Esophagus muscularis mucosa (tissue), 4 donors: ENCODE measurements at regions not wholly inside any gene's neighbourhood (a gene's known extent, or its start where the extent isn't known, plus 50 kb on each side); places are given as distances from the start of the nearest gene placed in this dataset.

Source experiments
- DNase-seq: peaks from one replicate; pipeline ENCODE4 v3.0.0-alpha.2; 2017; ENCODE audit errors: extremely low spot score
- H3K27ac ChIP-seq, 4 donors: fragments of 200-600 bp; sonication (generic); replicated peaks in 1 of 4; 1 replicate in 3 of 4; 2 replicates in 1 of 4; pipeline ENCODE4 v1.5.1; 2016 to 2019; ENCODE audit warnings: mild to moderate bottlenecking in 1 of 4
- H3K27me3 ChIP-seq, 4 donors: fragments of 200-600 bp; sonication (generic); one replicate each; pipeline versions ENCODE4 v1.5.1 to v1.6.0; 2016 to 2019
- H3K36me3 ChIP-seq, 4 donors: fragments of 200-600 bp; sonication (generic); one replicate each; pipeline ENCODE4 v1.5.1; 2016 to 2019
- H3K4me1 ChIP-seq, 4 donors: fragments of 200-600 bp; sonication (generic); one replicate each; pipeline ENCODE4 v1.5.1; 2016 to 2019
- H3K4me3 ChIP-seq, 4 donors: fragments of 200-600 bp; sonication (generic); 1 replicate in 2 of 4; 2 replicates in 2 of 4; pipeline ENCODE4 v1.5.1; 2016 to 2019; ENCODE audit warnings: mild to moderate bottlenecking in 4 of 4, moderate library complexity in 1 of 4
- H3K9me3 ChIP-seq, 4 donors: fragments of 200-600 bp; sonication (generic); 1 replicate in 3 of 4; 2 replicates in 1 of 4; pipeline ENCODE4 v1.5.1; 2016 to 2019
- CTCF ChIP-seq, 3 experiments: fragments of 200-600 bp in 2 of 3; fragments of 450-650 bp in 1 of 3; sonication (generic) in 2 of 3; IDR thresholded peaks; one replicate each; pipeline ENCODE4 v1.5.1; 2017 to 2019; ENCODE audit warnings: antibody characterized with exemption in 3 of 3, mild to moderate bottlenecking in 2 of 3, moderate library complexity in 1 of 3
- EP300 ChIP-seq: sonication (generic); formaldehyde crosslinking; IDR thresholded peaks from one replicate; pipeline ENCODE4 v1.6.1; 2017; ENCODE audit warnings: antibody characterized with exemption
- POLR2A ChIP-seq: fragments of 450-650 bp; IDR thresholded peaks from one replicate; pipeline ENCODE4 v1.6.1; 2017; ENCODE audit warnings: antibody characterized with exemption, moderate library complexity, mild to moderate bottlenecking, low read depth
- POLR2AphosphoS5 ChIP-seq, 2 donors: sonication (generic); formaldehyde crosslinking; IDR thresholded peaks; one replicate each; pipeline ENCODE4 v1.6.1; 2017; ENCODE audit warnings: antibody characterized with exemption in 2 of 2
- WGBS: methylation state at CpG from one replicate; pipeline ENCODE4 v1.1.5; 2018; 5-methylcytosine and 5-hydroxymethylcytosine counted together
- intact Hi-C: fragments of 100-400 bp; cut with DNase I; formaldehyde crosslinking; loops from one replicate; pipeline ENCODE4 v1.15.1; 2023

- H3K36me3 ChIP-seq = no peaks in the 10 kb centered on the region
- 100% methylated on average over 2 of the region's 2 CpGs for WGBS
- DNase-seq = no peak
- H3K4me3 ChIP-seq = no peak overlapping the region
- no peaks in the 10 kb centered on the region for H3K4me1 ChIP-seq
- peaks cover 0 to 7% (median 2%) of the 10 kb centered on the region in 4 donors for H3K9me3 ChIP-seq
- no peak overlapping the region for H3K27ac ChIP-seq
- intact Hi-C loops = no loop called here
- TF ChIP-seq POLR2AphosphoS5 (IDR thresholded peaks at IDR 0.05) (no peak), CTCF (IDR thresholded peaks at IDR 0.05) (no peak), POLR2A (no peak), EP300 (no peak)
- H3K27me3 ChIP-seq = no peaks in the 10 kb centered on the region
Measured at GRCh38 chr10:121235692-121236091, 362.6 kb downstream of the FGFR2 start.

- H3K36me3 ChIP-seq = no peaks in the 10 kb centered on the region
- no peak overlapping the region for H3K27ac ChIP-seq
- WGBS = 94% methylated on average over 4 of the region's 4 CpGs
- no peaks in the 10 kb centered on the region for H3K27me3 ChIP-seq
- intact Hi-C loops = no loop called here
- no peaks in the 10 kb centered on the region for H3K4me1 ChIP-seq
- no peak for TF ChIP-seq CTCF (IDR thresholded peaks at IDR 0.05)
- no peak for TF ChIP-seq POLR2A
- no peak for TF ChIP-seq POLR2AphosphoS5 (IDR thresholded peaks at IDR 0.05)
- TF ChIP-seq EP300 = no peak
- peaks cover 0 to 7% (median 2%) of the 10 kb centered on the region in 4 donors for H3K9me3 ChIP-seq
- DNase-seq = no peak
- H3K4me3 ChIP-seq = no peak overlapping the region
Measured at GRCh38 chr10:121236621-121237020, 361.6 kb downstream of the FGFR2 start.

- no peak for TF ChIP-seq POLR2A
- no peak for TF ChIP-seq EP300
- TF ChIP-seq POLR2AphosphoS5 (IDR thresholded peaks at IDR 0.05) = no peak
- no peak for TF ChIP-seq CTCF (IDR thresholded peaks at IDR 0.05)
- H3K36me3 ChIP-seq = no peaks in the 10 kb centered on the region
- H3K9me3 ChIP-seq = peaks cover 0 to 7% (median 2%) of the 10 kb centered on the region in 4 donors
- no peak overlapping the region for H3K27ac ChIP-seq
- peak; percentile 26 for DNase-seq
- intact Hi-C loops = no loop called here
- no peak overlapping the region for H3K4me3 ChIP-seq
- peaks cover 0 to 4% (median 0%) of the 10 kb centered on the region in 4 donors for H3K4me1 ChIP-seq
- WGBS = 67% methylated on average over 2 of the region's 2 CpGs
- H3K27me3 ChIP-seq = no peaks in the 10 kb centered on the region
Measured at GRCh38 chr10:121237718-121238117, 360.5 kb downstream of the FGFR2 start.

GRCh38 chr10:121240011-121240410 is 358.2 kb downstream of the FGFR2 start:
- no peak for DNase-seq
- Histone ChIP-seq H3K4me1 (peaks cover 0 to 8% (median 0%) of the 10 kb centered on the region in 4 donors), H3K27me3 (no peaks in the 10 kb centered on the region), H3K4me3 (no peak overlapping the region), H3K27ac (no peak overlapping the region), H3K9me3 (peaks cover 0 to 7% (median 2%) of the 10 kb centered on the region in 4 donors), H3K36me3 (no peaks in the 10 kb centered on the region)
- TF ChIP-seq EP300 (no peak), POLR2A (no peak), CTCF (IDR thresholded peaks at IDR 0.05) (no peak), POLR2AphosphoS5 (IDR thresholded peaks at IDR 0.05) (no peak)
- intact Hi-C loops = no loop called here
- WGBS = 91% methylated on average over 2 of the region's 4 CpGs

- TF ChIP-seq CTCF (IDR thresholded peaks at IDR 0.05) = no peak
- TF ChIP-seq POLR2AphosphoS5 (IDR thresholded peaks at IDR 0.05) = no peak
- TF ChIP-seq POLR2A = no peak
- TF ChIP-seq EP300 = no peak
- no peak overlapping the region for H3K27ac ChIP-seq
- peaks cover 0 to 7% (median 2%) of the 10 kb centered on the region in 4 donors for H3K9me3 ChIP-seq
- no peak overlapping the region for H3K4me3 ChIP-seq
- intact Hi-C loops = no loop called here
- H3K4me1 ChIP-seq = peaks cover 0 to 8% (median 0%) of the 10 kb centered on the region in 4 donors
- no peaks in the 10 kb centered on the region for H3K27me3 ChIP-seq
- peak; percentile 4 for DNase-seq
- WGBS = 90% methylated on average over 2 of the region's 2 CpGs
- no peaks in the 10 kb centered on the region for H3K36me3 ChIP-seq
Measured at GRCh38 chr10:121240556-121240955, 357.7 kb downstream of the FGFR2 start.
